PFSK-1 (cell line): ENCODE measurements at regions not wholly inside any gene's neighbourhood (a gene's known extent, or its start where the extent isn't known, plus 50 kb on each side); places are given as distances from the start of the nearest gene placed in this dataset.

Experiments used
- FOXP2 ChIP-seq: optimal IDR thresholded peaks from 2 replicates; pipeline ENCODE3; 2011; ENCODE audit warnings: borderline replicate concordance, control low read depth, inconsistent platforms; ENCODE audit not compliant: insufficient read depth; ENCODE audit errors: extremely low read length, extremely low read depth
- POLR2AphosphoS5 ChIP-seq: IDR thresholded peaks from 2 replicates; pipeline ENCODE4 v1.6.1; 2012; ENCODE audit warnings: low read depth, mild to moderate bottlenecking, control low read depth, low read length, moderate library complexity
- REST ChIP-seq, 2 experiments: IDR thresholded peaks; 2 replicates each; pipeline versions ENCODE4 v1.6.1 to v1.8.0; 2011 to 2012; ENCODE audit warnings: low read depth in 2 of 2, low read length in 2 of 2, control low read depth in 1 of 2, inconsistent platforms in 1 of 2, mild to moderate bottlenecking in 1 of 2, moderate library complexity in 1 of 2; ENCODE audit not compliant: insufficient read depth in 1 of 2
- SIN3A ChIP-seq: IDR thresholded peaks from 2 replicates; pipeline ENCODE4 v1.6.1; 2012; ENCODE audit warnings: mild to moderate bottlenecking, low read length, moderate library complexity, borderline replicate concordance; ENCODE audit not compliant: insufficient read depth
- TAF1 ChIP-seq: IDR thresholded peaks from 2 replicates; pipeline ENCODE4 v1.6.1; 2012; ENCODE audit warnings: low read length, control low read depth, borderline replicate concordance; ENCODE audit not compliant: insufficient read depth

GRCh38 chr2:66805968-66806367 is 371.0 kb downstream of the MEIS1 start:
- no peak for TF ChIP-seq REST (IDR thresholded peaks at IDR 0.05; ENCODE audit: insufficient read depth in 1 of 2, low read depth in 2 of 2, low read length in 2 of 2)
- no peak for TF ChIP-seq SIN3A
- TF ChIP-seq POLR2AphosphoS5 = no peak
- no peak for TF ChIP-seq TAF1
- no peak for TF ChIP-seq FOXP2

- TF ChIP-seq TAF1 (no peak), SIN3A (no peak), POLR2AphosphoS5 (no peak), REST (IDR thresholded peaks at IDR 0.05; ENCODE audit: insufficient read depth in 1 of 2, low read depth in 2 of 2, low read length in 2 of 2) (no peak), FOXP2 (no peak)
Observed at GRCh38 chr2:66813525-66813924, 378.6 kb downstream of the MEIS1 start.

GRCh38 chr2:66813976-66814375 is 379.1 kb downstream of the MEIS1 start:
- TF ChIP-seq REST (IDR thresholded peaks at IDR 0.05; ENCODE audit: insufficient read depth in 1 of 2, low read depth in 2 of 2, low read length in 2 of 2) = no peak

GRCh38 chr2:66814916-66815315 is 380.0 kb downstream of the MEIS1 start:
- TF ChIP-seq POLR2AphosphoS5 = no peak
- no peak for TF ChIP-seq FOXP2
- no peak for TF ChIP-seq TAF1
- TF ChIP-seq SIN3A = no peak
- TF ChIP-seq REST (IDR thresholded peaks at IDR 0.05; ENCODE audit: insufficient read depth in 1 of 2, low read depth in 2 of 2, low read length in 2 of 2) = no peak

GRCh38 chr2:66815886-66816285 is 381.0 kb downstream of the MEIS1 start:
- no peak for TF ChIP-seq POLR2AphosphoS5
- no peak for TF ChIP-seq REST (IDR thresholded peaks at IDR 0.05; ENCODE audit: insufficient read depth in 1 of 2, low read depth in 2 of 2, low read length in 2 of 2)
- no peak for TF ChIP-seq TAF1
- TF ChIP-seq FOXP2 = no peak
- no peak for TF ChIP-seq SIN3A
